GM18508 (cell line): ENCODE measurements at regions not wholly inside any gene's neighbourhood (a gene's known extent, or its start where the extent isn't known, plus 50 kb on each side); places are given as distances from the start of the nearest gene placed in this dataset.
"Not testable (repeated sequence)": the region's sequence is repeated elsewhere in the genome, so short reads cannot be mapped to it uniquely, and the experiment has no call there.

Experiments used
- ATAC-seq: cut with Tn5 transposase; IDR thresholded peaks from one replicate; pipeline ENCODE4 v1.9.1; 2021; ENCODE audit warnings: moderate number of reproducible peaks; ENCODE audit not compliant: insufficient read depth, unreplicated experiment

- not testable (repeated sequence) for ATAC-seq
Measured at GRCh38 chr6:68085599-68085998, 549.5 kb upstream of the ADGRB3 start.

- ATAC-seq, result no peak
Measured at GRCh38 chr6:68082086-68082485, 553.0 kb upstream of the ADGRB3 start.

GRCh38 chr6:68080074-68080473 lies 555.0 kb upstream of the ADGRB3 start:
- no peak for ATAC-seq

- ATAC-seq, result no peak
Measured at GRCh38 chr6:68077661-68078060, 557.4 kb upstream of the ADGRB3 start.

GRCh38 chr6:68071740-68072139 lies 563.3 kb upstream of the ADGRB3 start:
- no peak for ATAC-seq

GRCh38 chr6:68069921-68070710 lies 565.0 kb upstream of the ADGRB3 start:
- ATAC-seq, result no peak

GRCh38 chr6:68059899-68060298 lies 575.2 kb upstream of the ADGRB3 start:
- peak; percentile 48 for ATAC-seq

- ATAC-seq, result no peak
Measured at GRCh38 chr6:68059261-68059660, 575.8 kb upstream of the ADGRB3 start.

- ATAC-seq, result not testable (repeated sequence)
Measured at GRCh38 chr6:68056596-68056995, 578.5 kb upstream of the ADGRB3 start.

- no peak for ATAC-seq
Measured at GRCh38 chr6:68054756-68055155, 580.3 kb upstream of the ADGRB3 start.

GRCh38 chr6:68053805-68054373 lies 581.2 kb upstream of the ADGRB3 start:
- ATAC-seq, result no peak

GRCh38 chr6:68052234-68052633 lies 582.8 kb upstream of the ADGRB3 start:
- ATAC-seq, result no peak

GRCh38 chr6:68049562-68049961 lies 585.5 kb upstream of the ADGRB3 start:
- ATAC-seq, result no peak

GRCh38 chr6:68046756-68047155 lies 588.3 kb upstream of the ADGRB3 start:
- ATAC-seq, result peak; percentile 46

GRCh38 chr6:68046302-68046701 lies 588.8 kb upstream of the ADGRB3 start:
- no peak for ATAC-seq

GRCh38 chr6:68045193-68045592 lies 589.9 kb upstream of the ADGRB3 start:
- ATAC-seq, result no peak

- no peak for ATAC-seq
Measured at GRCh38 chr6:68044264-68044663, 590.8 kb upstream of the ADGRB3 start.

- ATAC-seq, result no peak
Measured at GRCh38 chr6:68043122-68043398, 592.0 kb upstream of the ADGRB3 start.

GRCh38 chr6:68042339-68043121 lies 592.6 kb upstream of the ADGRB3 start:
- ATAC-seq, result no peak

- ATAC-seq, result no peak
Measured at GRCh38 chr6:68040780-68041179, 594.3 kb upstream of the ADGRB3 start.

- ATAC-seq, result no peak
Measured at GRCh38 chr6:68040312-68040778, 594.7 kb upstream of the ADGRB3 start.
